Erythroblast (primary cell): ENCODE measurements at regions not wholly inside any gene's neighbourhood (a gene's known extent, or its start where the extent isn't known, plus 50 kb on each side); places are given as distances from the start of the nearest gene placed in this dataset.

ENCODE experiments used
- GATA1 ChIP-seq: IDR thresholded peaks from 2 replicates; pipeline ENCODE4 v1.6.1; 2011; ENCODE audit warnings: low read depth, mild to moderate bottlenecking, control low read depth, low read length, moderate library complexity
- POLR2A ChIP-seq: IDR thresholded peaks from 2 replicates; pipeline ENCODE4 v1.6.1; 2011; ENCODE audit warnings: mild to moderate bottlenecking, low read length

DNA sequence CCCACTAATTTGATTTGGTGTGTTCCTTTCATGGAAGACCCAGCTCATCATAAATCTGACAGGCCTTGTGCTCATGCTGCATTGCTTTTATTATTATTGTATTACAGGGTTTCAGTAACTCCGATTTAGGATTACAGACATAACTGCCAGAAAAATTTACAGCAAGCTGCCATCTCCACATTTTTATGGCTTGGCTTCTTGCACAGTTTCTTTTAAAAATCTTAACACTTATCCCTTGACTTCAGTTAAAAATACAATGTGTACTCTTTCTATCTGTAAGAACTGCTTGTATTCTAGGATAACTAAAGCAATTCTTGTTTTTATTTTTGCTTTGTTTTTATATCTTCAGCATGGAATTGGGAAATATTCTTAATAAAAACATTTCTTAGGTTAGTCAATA is 612.2 kb downstream of the DIPK2A start:
- no peak for TF ChIP-seq POLR2A
- TF ChIP-seq GATA1: no peak
